Gastroesophageal sphincter (tissue), 3 donors: ENCODE measurements at regions not wholly inside any gene's neighbourhood (a gene's known extent, or its start where the extent isn't known, plus 50 kb on each side); places are given as distances from the start of the nearest gene placed in this dataset.

ENCODE experiments used
- CTCF ChIP-seq, 4 experiments: fragments of 200-600 bp in 2 of 4; fragments of 450-650 bp in 2 of 4; sonication (generic) in 1 of 4; IDR thresholded peaks; one replicate each; pipeline ENCODE4 v1.5.1; 2017 to 2019; ENCODE audit warnings: antibody characterized with exemption in 4 of 4, mild to moderate bottlenecking in 2 of 4, moderate library complexity in 2 of 4
- EP300 ChIP-seq: sonication (generic); formaldehyde crosslinking; IDR thresholded peaks from one replicate; pipeline ENCODE4 v1.6.1; 2017; ENCODE audit warnings: antibody characterized with exemption, mild to moderate bottlenecking
- POLR2A ChIP-seq, 2 donors: fragments of 450-650 bp; IDR thresholded peaks; one replicate each; pipeline ENCODE4 v1.6.1; 2017; ENCODE audit warnings: antibody characterized with exemption in 2 of 2, mild to moderate bottlenecking in 2 of 2, moderate library complexity in 1 of 2

DNA sequence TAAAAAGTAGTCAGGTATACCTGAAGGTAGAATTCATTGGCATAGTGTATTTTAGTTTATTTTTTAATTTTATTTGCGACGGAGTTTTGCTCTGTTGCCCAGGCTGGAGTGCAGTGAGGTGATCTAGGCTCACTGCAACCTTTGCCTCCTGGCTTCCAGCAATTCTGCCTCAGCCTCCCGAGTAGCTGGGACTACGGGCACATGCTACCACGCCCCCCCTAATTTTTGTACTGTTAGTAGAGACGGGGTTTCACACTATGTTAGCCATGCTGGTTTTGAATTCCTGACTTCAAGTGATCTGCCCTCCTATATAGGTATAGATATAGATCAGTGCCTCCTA is 102.8 kb upstream of the PRSS16 start:
- no peak for TF ChIP-seq CTCF (IDR thresholded peaks at IDR 0.05)
- no peak for TF ChIP-seq EP300
- TF ChIP-seq POLR2A (IDR thresholded peaks at IDR 0.05) = no peak
